Hindlimb muscle (tissue), 1 donor: ENCODE measurements at regions not wholly inside any gene's neighbourhood (a gene's known extent, or its start where the extent isn't known, plus 50 kb on each side); places are given as distances from the start of the nearest gene placed in this dataset.
A peak's percentile ranks its signal among the peaks of the same experiment; 100 is the strongest.
"Not testable (repeated sequence)": the region's sequence is repeated elsewhere in the genome, so short reads cannot be mapped to it uniquely, and the experiment has no call there.

Experiments
- DNase-seq: peaks from one replicate; pipeline ENCODE4 v3.0.0-alpha.2; 2013

GRCh38 chrX:41005445-41005992 lies 79.7 kb upstream of the USP9X start:
- DNase-seq = no peak

GRCh38 chrX:41009850-41010846 lies 75.1 kb upstream of the USP9X start:
- DNase-seq = peak; percentile 89

- no peak for DNase-seq
Observed at GRCh38 chrX:41014776-41015360, 70.4 kb upstream of the USP9X start.

- DNase-seq = not testable (repeated sequence)
Observed at GRCh38 chrX:41017785-41018184, 67.5 kb upstream of the USP9X start.

- DNase-seq = not testable (repeated sequence)
Observed at GRCh38 chrX:41018391-41019040, 66.7 kb upstream of the USP9X start.

GRCh38 chrX:41019041-41019392 lies 66.2 kb upstream of the USP9X start:
- DNase-seq = no peak

- DNase-seq = no peak
Observed at GRCh38 chrX:41022566-41022965, 62.7 kb upstream of the USP9X start.

GRCh38 chrX:41023098-41023497 lies 62.1 kb upstream of the USP9X start:
- no peak for DNase-seq

GRCh38 chrX:41024335-41024734 lies 60.9 kb upstream of the USP9X start:
- DNase-seq = not testable (repeated sequence)

GRCh38 chrX:41024755-41025154 lies 60.5 kb upstream of the USP9X start:
- DNase-seq = no peak

- no peak for DNase-seq
Observed at GRCh38 chrX:41025926-41026701, 59.1 kb upstream of the USP9X start.

GRCh38 chrX:41026702-41027078 lies 58.6 kb upstream of the USP9X start:
- DNase-seq = no peak

GRCh38 chrX:41029332-41029731 lies 55.9 kb upstream of the USP9X start:
- DNase-seq = no peak

GRCh38 chrX:41031256-41031967 lies 53.8 kb upstream of the USP9X start:
- DNase-seq = no peak

- DNase-seq = no peak
Observed at GRCh38 chrX:41033299-41033698, 51.9 kb upstream of the USP9X start.

GRCh38 chrX:41034902-41035301 lies 50.3 kb upstream of the USP9X start:
- DNase-seq = not testable (repeated sequence)
